ENCODE measurements at regions not wholly inside any gene's neighbourhood (a gene's known extent, or its start where the extent isn't known, plus 50 kb on each side); places are given as distances from the start of the nearest gene placed in this dataset.

- 100% methylated on average over 1 of the region's 2 CpGs for WGBS
- Histone ChIP-seq H3K9ac (ENCODE audit: low read length) (no peak overlapping the region), H3K4me3 (ENCODE audit: insufficient read depth in 1 of 2, low read depth in 1 of 2, low read length in 2 of 2) (no peak overlapping the region), H3K27ac (ENCODE audit: low read length, poor library complexity, severe bottlenecking) (no peak overlapping the region), H3K23ac (ENCODE audit: low read length in 2 of 2) (no peak overlapping the region), H3K4me1 (ENCODE audit: control insufficient read depth, insufficient read depth, low read depth, low read length) (no peaks in the 10 kb centered on the region), H2AK5ac (ENCODE audit: low read length, severe bottlenecking) (no peak overlapping the region), H3K18ac (ENCODE audit: low read depth in 1 of 2, low read length in 2 of 2) (no peak overlapping the region), H3K79me1 (replicated peaks; ENCODE audit: low read length, poor library complexity, severe bottlenecking) (no peaks in the 10 kb centered on the region), H2BK5ac (ENCODE audit: low read depth, low read length, poor library complexity, severe bottlenecking) (no peak overlapping the region), H4K91ac (ENCODE audit: low read length) (no peak overlapping the region), H2BK15ac (ENCODE audit: low read depth, poor library complexity, severe bottlenecking) (no peak overlapping the region), H2BK120ac (ENCODE audit: low read depth, low read length) (no peak overlapping the region), H3K14ac (ENCODE audit: low read length in 2 of 2) (no peak overlapping the region), H3K4ac (ENCODE audit: low read depth in 1 of 2, low read length in 2 of 2) (no peak overlapping the region), H3K4me2 (ENCODE audit: low read length, poor library complexity, severe bottlenecking) (no peak overlapping the region), H3K36me3 (ENCODE audit: control insufficient read depth in 1 of 2, insufficient read depth in 2 of 2, low read depth in 1 of 2, low read length in 2 of 2) (no peaks in the 10 kb centered on the region), H4K8ac (ENCODE audit: low read length) (no peak overlapping the region), H2AFZ (ENCODE audit: low read depth, low read length) (no peak overlapping the region), H3K27me3 (ENCODE audit: control insufficient read depth in 1 of 2, insufficient read depth in 1 of 2, low read length in 2 of 2) (no peaks in the 10 kb centered on the region), H3K9me3 (ENCODE audit: control insufficient read depth, low read length) (peaks cover 21% of the 10 kb centered on the region), H2BK12ac (ENCODE audit: low read length in 2 of 2) (no peak overlapping the region)
- no peak for DNase-seq
These were observed 285.5 kb upstream of the NETO1 start for GRCh38 chr18:73153271-73153670.

- DNase-seq = peak; percentile 6
- Histone ChIP-seq H3K14ac (ENCODE audit: low read length in 2 of 2) (no peak overlapping the region), H2BK12ac (ENCODE audit: low read length in 2 of 2) (no peak overlapping the region), H2AFZ (ENCODE audit: low read depth, low read length) (no peak overlapping the region), H3K4me2 (ENCODE audit: low read length, poor library complexity, severe bottlenecking) (no peak overlapping the region), H3K36me3 (ENCODE audit: control insufficient read depth in 1 of 2, insufficient read depth in 2 of 2, low read depth in 1 of 2, low read length in 2 of 2) (no peaks in the 10 kb centered on the region), H3K4me3 (ENCODE audit: insufficient read depth in 1 of 2, low read depth in 1 of 2, low read length in 2 of 2) (no peak overlapping the region), H3K4ac (ENCODE audit: low read depth in 1 of 2, low read length in 2 of 2) (no peak overlapping the region), H3K79me1 (replicated peaks; ENCODE audit: low read length, poor library complexity, severe bottlenecking) (no peaks in the 10 kb centered on the region), H2BK5ac (ENCODE audit: low read depth, low read length, poor library complexity, severe bottlenecking) (no peak overlapping the region), H4K8ac (ENCODE audit: low read length) (no peak overlapping the region), H3K27me3 (ENCODE audit: control insufficient read depth in 1 of 2, insufficient read depth in 1 of 2, low read length in 2 of 2) (no peaks in the 10 kb centered on the region), H3K18ac (ENCODE audit: low read depth in 1 of 2, low read length in 2 of 2) (no peak overlapping the region), H3K23ac (ENCODE audit: low read length in 2 of 2) (no peak overlapping the region), H4K91ac (ENCODE audit: low read length) (no peak overlapping the region), H2AK5ac (ENCODE audit: low read length, severe bottlenecking) (no peak overlapping the region), H2BK120ac (ENCODE audit: low read depth, low read length) (no peak overlapping the region), H3K27ac (ENCODE audit: low read length, poor library complexity, severe bottlenecking) (no peak overlapping the region), H2BK15ac (ENCODE audit: low read depth, poor library complexity, severe bottlenecking) (no peak overlapping the region), H3K9ac (ENCODE audit: low read length) (no peak overlapping the region), H3K9me3 (ENCODE audit: control insufficient read depth, low read length) (peaks cover 35% of the 10 kb centered on the region), H3K4me1 (ENCODE audit: control insufficient read depth, insufficient read depth, low read depth, low read length) (no peaks in the 10 kb centered on the region)
- WGBS = 75% methylated on average over 3 of the region's 6 CpGs
These were observed 283.3 kb upstream of the NETO1 start for GRCh38 chr18:73151086-73151485.

- Histone ChIP-seq H3K18ac (ENCODE audit: low read depth in 1 of 2, low read length in 2 of 2) (no peak overlapping the region), H3K23ac (ENCODE audit: low read length in 2 of 2) (no peak overlapping the region), H3K4me3 (ENCODE audit: insufficient read depth in 1 of 2, low read depth in 1 of 2, low read length in 2 of 2) (no peak overlapping the region), H3K4me2 (ENCODE audit: low read length, poor library complexity, severe bottlenecking) (no peak overlapping the region), H3K14ac (ENCODE audit: low read length in 2 of 2) (no peak overlapping the region), H3K9me3 (ENCODE audit: control insufficient read depth, low read length) (peaks cover 35% of the 10 kb centered on the region), H3K27ac (ENCODE audit: low read length, poor library complexity, severe bottlenecking) (no peak overlapping the region), H3K27me3 (ENCODE audit: control insufficient read depth in 1 of 2, insufficient read depth in 1 of 2, low read length in 2 of 2) (no peaks in the 10 kb centered on the region), H2AFZ (ENCODE audit: low read depth, low read length) (no peak overlapping the region), H2BK15ac (ENCODE audit: low read depth, poor library complexity, severe bottlenecking) (no peak overlapping the region), H3K4ac (ENCODE audit: low read depth in 1 of 2, low read length in 2 of 2) (no peak overlapping the region), H2BK5ac (ENCODE audit: low read depth, low read length, poor library complexity, severe bottlenecking) (no peak overlapping the region), H3K36me3 (ENCODE audit: control insufficient read depth in 1 of 2, insufficient read depth in 2 of 2, low read depth in 1 of 2, low read length in 2 of 2) (no peaks in the 10 kb centered on the region), H3K9ac (ENCODE audit: low read length) (no peak overlapping the region), H2BK120ac (ENCODE audit: low read depth, low read length) (no peak overlapping the region), H4K91ac (ENCODE audit: low read length) (no peak overlapping the region), H3K79me1 (replicated peaks; ENCODE audit: low read length, poor library complexity, severe bottlenecking) (no peaks in the 10 kb centered on the region), H2BK12ac (ENCODE audit: low read length in 2 of 2) (no peak overlapping the region), H2AK5ac (ENCODE audit: low read length, severe bottlenecking) (no peak overlapping the region), H3K4me1 (ENCODE audit: control insufficient read depth, insufficient read depth, low read depth, low read length) (no peaks in the 10 kb centered on the region), H4K8ac (ENCODE audit: low read length) (no peak overlapping the region)
- DNase-seq = no peak
These were observed 282.4 kb upstream of the NETO1 start for GRCh38 chr18:73150199-73150598.

- no peak overlapping the region for H2BK120ac ChIP-seq (ENCODE audit: low read depth, low read length)
- H3K14ac ChIP-seq (ENCODE audit: low read length in 2 of 2) = no peak overlapping the region
- H3K4me2 ChIP-seq (ENCODE audit: low read length, poor library complexity, severe bottlenecking) = no peak overlapping the region
- no peak for DNase-seq
- H2BK15ac ChIP-seq (ENCODE audit: low read depth, poor library complexity, severe bottlenecking) = no peak overlapping the region
- no peak overlapping the region for H3K4ac ChIP-seq (ENCODE audit: low read depth in 1 of 2, low read length in 2 of 2)
- H2BK5ac ChIP-seq (ENCODE audit: low read depth, low read length, poor library complexity, severe bottlenecking) = no peak overlapping the region
- no peaks in the 10 kb centered on the region for H3K79me1 ChIP-seq (replicated peaks; ENCODE audit: low read length, poor library complexity, severe bottlenecking)
- H3K36me3 ChIP-seq (ENCODE audit: control insufficient read depth in 1 of 2, insufficient read depth in 2 of 2, low read depth in 1 of 2, low read length in 2 of 2) = no peaks in the 10 kb centered on the region
- H4K8ac ChIP-seq (ENCODE audit: low read length) = no peak overlapping the region
- H3K27ac ChIP-seq (ENCODE audit: low read length, poor library complexity, severe bottlenecking) = no peak overlapping the region
- no peak overlapping the region for H2BK12ac ChIP-seq (ENCODE audit: low read length in 2 of 2)
- no peak overlapping the region for H2AFZ ChIP-seq (ENCODE audit: low read depth, low read length)
- H3K18ac ChIP-seq (ENCODE audit: low read depth in 1 of 2, low read length in 2 of 2) = no peak overlapping the region
- H3K4me3 ChIP-seq (ENCODE audit: insufficient read depth in 1 of 2, low read depth in 1 of 2, low read length in 2 of 2) = no peak overlapping the region
- no CpG with 5 or more reads among the region's 3 CpGs for WGBS
- H3K9ac ChIP-seq (ENCODE audit: low read length) = no peak overlapping the region
- no peaks in the 10 kb centered on the region for H3K4me1 ChIP-seq (ENCODE audit: control insufficient read depth, insufficient read depth, low read depth, low read length)
- no peaks in the 10 kb centered on the region for H3K27me3 ChIP-seq (ENCODE audit: control insufficient read depth in 1 of 2, insufficient read depth in 1 of 2, low read length in 2 of 2)
- H3K23ac ChIP-seq (ENCODE audit: low read length in 2 of 2) = no peak overlapping the region
- no peak overlapping the region for H4K91ac ChIP-seq (ENCODE audit: low read length)
- no peak overlapping the region for H2AK5ac ChIP-seq (ENCODE audit: low read length, severe bottlenecking)
- peaks cover 32% of the 10 kb centered on the region for H3K9me3 ChIP-seq (ENCODE audit: control insufficient read depth, low read length)
These were observed 279.8 kb upstream of the NETO1 start for GRCh38 chr18:73147590-73147989.
